ENCODE measurements at regions not wholly inside any gene's neighbourhood (a gene's known extent, or its start where the extent isn't known, plus 50 kb on each side); places are given as distances from the start of the nearest gene placed in this dataset.

GRCh38 chr3:166064476-166064875 lies 227.3 kb upstream of the BCHE start:
- no peak overlapping the region for H3K4me3 ChIP-seq
- H3K4me1 ChIP-seq = no peaks in the 10 kb centered on the region
- no peaks in the 10 kb centered on the region for H3K27me3 ChIP-seq
- TF ChIP-seq CTCF (IDR thresholded peaks at IDR 0.05) = no peak
- no peak for DNase-seq (ENCODE audit: low spot score)
- H3K36me3 ChIP-seq = no peaks in the 10 kb centered on the region
- no peak overlapping the region for H3K27ac ChIP-seq
- no peaks in the 10 kb centered on the region for H3K9me3 ChIP-seq

GRCh38 chr3:166060789-166061479 lies 223.7 kb upstream of the BCHE start:
- no peak for DNase-seq (ENCODE audit: low spot score)
- H3K9me3 ChIP-seq = no peaks in the 10 kb centered on the region
- H3K27me3 ChIP-seq = no peaks in the 10 kb centered on the region
- no peak overlapping the region for H3K4me3 ChIP-seq
- no peak overlapping the region for H3K27ac ChIP-seq
- H3K36me3 ChIP-seq = no peaks in the 10 kb centered on the region
- TF ChIP-seq CTCF (IDR thresholded peaks at IDR 0.05) = no peak
- no peaks in the 10 kb centered on the region for H3K4me1 ChIP-seq

- TF ChIP-seq CTCF (IDR thresholded peaks at IDR 0.05) = no peak
- no peaks in the 10 kb centered on the region for H3K36me3 ChIP-seq
These were observed 215.2 kb upstream of the BCHE start for GRCh38 chr3:166052440-166052839.

GRCh38 chr3:166029507-166029906 lies 192.3 kb upstream of the BCHE start:
- Histone ChIP-seq H3K4me3 (no peak overlapping the region), H3K9me3 (no peaks in the 10 kb centered on the region), H3K36me3 (no peaks in the 10 kb centered on the region), H3K27ac (no peak overlapping the region), H3K27me3 (no peaks in the 10 kb centered on the region), H3K4me1 (no peaks in the 10 kb centered on the region)
- DNase-seq (ENCODE audit: low spot score) = no peak
- TF ChIP-seq CTCF (IDR thresholded peaks at IDR 0.05) = no peak

More at GRCh38 chr3:166052440-166052839, 215.2 kb upstream of the BCHE start:
- Histone ChIP-seq H3K27ac (no peak overlapping the region), H3K4me3 (no peak overlapping the region), H3K4me1 (no peaks in the 10 kb centered on the region), H3K27me3 (no peaks in the 10 kb centered on the region), H3K9me3 (no peaks in the 10 kb centered on the region)
- no peak for DNase-seq (ENCODE audit: low spot score)

- no peaks in the 10 kb centered on the region for H3K27me3 ChIP-seq
- H3K9me3 ChIP-seq = no peaks in the 10 kb centered on the region
- H3K4me1 ChIP-seq = no peaks in the 10 kb centered on the region
- no peak overlapping the region for H3K4me3 ChIP-seq
- H3K36me3 ChIP-seq = no peaks in the 10 kb centered on the region
- no peak for DNase-seq (ENCODE audit: low spot score)
- no peak overlapping the region for H3K27ac ChIP-seq
- TF ChIP-seq CTCF (IDR thresholded peaks at IDR 0.05) = peak in 1 of 2 donors; percentile 41
These were observed 176.0 kb upstream of the BCHE start for GRCh38 chr3:166013073-166013679.
